MM.1S (cell line): ENCODE measurements at regions not wholly inside any gene's neighbourhood (a gene's known extent, or its start where the extent isn't known, plus 50 kb on each side); places are given as distances from the start of the nearest gene placed in this dataset.

Experiments used
- CTCF ChIP-seq: fragments of 300-600 bp; sonication (generic); IDR thresholded peaks from 2 replicates; pipeline ENCODE4 v1.5.1; 2016; ENCODE audit warnings: antibody characterized with exemption, low read length, mixed read lengths
- EZH2 ChIP-seq: fragments of 300-600 bp; sonication (generic); optimal IDR thresholded peaks from 2 replicates; pipeline ENCODE3; 2017; ENCODE audit warnings: low read depth, mild to moderate bottlenecking, antibody characterized with exemption, low read length, mixed read lengths
- EZH2phosphoT487 ChIP-seq: fragments of 300-600 bp; sonication (generic); IDR thresholded peaks from 2 replicates; pipeline ENCODE4 v1.6.1; 2018; ENCODE audit warnings: antibody characterized with exemption, low read length

- TF ChIP-seq CTCF (no peak), EZH2phosphoT487 (no peak), EZH2 (no peak)
These were observed 95.2 kb upstream of the CDIN1 start for GRCh38 chr15:36484038-36484778.
